Suppressor macrophage treated with lipopolysaccharide for 1 hour (primary cell): ENCODE measurements at regions not wholly inside any gene's neighbourhood (a gene's known extent, or its start where the extent isn't known, plus 50 kb on each side); places are given as distances from the start of the nearest gene placed in this dataset.

Experiments
- DNase-seq, 3 donors: peaks; one replicate each; pipeline ENCODE4 v3.0.0-alpha.2; 2020 to 2022

GRCh38 chr7:22561895-22562593 lies 62.1 kb upstream of the STEAP1B start:
- DNase-seq, result no peak

- DNase-seq, result peak in 1 of 3 donors; percentile 40
Observed at GRCh38 chr7:22561321-22561811, 61.4 kb upstream of the STEAP1B start.

- DNase-seq, result peak; percentile 88 to 93 (median 90)
Observed at GRCh38 chr7:22559829-22560489, 60.0 kb upstream of the STEAP1B start.

GRCh38 chr7:22557167-22557566 lies 57.2 kb upstream of the STEAP1B start:
- DNase-seq, result no peak

- no peak for DNase-seq
Observed at GRCh38 chr7:22555476-22555875, 55.5 kb upstream of the STEAP1B start.

- no peak for DNase-seq
Observed at GRCh38 chr7:22554184-22554583, 54.2 kb upstream of the STEAP1B start.

- DNase-seq, result no peak
Observed at GRCh38 chr7:22551768-22552513, 52.0 kb upstream of the STEAP1B start.

GRCh38 chr7:22550514-22551030 lies 50.6 kb upstream of the STEAP1B start:
- DNase-seq, result no peak

- DNase-seq, result peak in 1 of 3 donors; percentile 55
Observed at GRCh38 chr7:22549667-22550513, 49.9 kb upstream of the STEAP1B start.
